ENCODE measurements at regions not wholly inside any gene's neighbourhood (a gene's known extent, or its start where the extent isn't known, plus 50 kb on each side); places are given as distances from the start of the nearest gene placed in this dataset.
"Not testable (repeated sequence)": the region's sequence is repeated elsewhere in the genome, so short reads cannot be mapped to it uniquely, and the experiment has no call there.

GRCh38 chr15:39497759-39498565, 82.9 kb upstream of the THBS1 start:
- DNase-seq: no peak

DNA sequence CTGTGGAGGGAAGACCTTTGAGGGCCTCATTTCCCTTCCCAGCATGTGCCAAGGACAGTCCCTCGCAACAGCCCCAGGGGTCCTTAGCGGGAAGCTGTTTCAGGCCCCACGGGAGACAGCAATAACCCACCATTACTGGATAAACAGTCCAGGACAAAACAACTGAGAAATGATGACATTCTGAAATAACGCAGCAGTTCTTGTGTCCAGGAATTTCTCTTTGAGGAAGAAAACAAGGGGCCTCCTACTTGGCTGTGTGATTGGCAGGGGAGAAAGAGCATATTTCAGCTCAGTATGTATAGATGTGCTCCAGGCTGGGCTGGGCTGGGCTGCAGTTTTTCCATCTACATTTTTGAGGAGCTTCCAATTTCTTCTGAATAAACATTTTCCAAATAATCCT, 82.2 kb upstream of the THBS1 start:
- no peak for DNase-seq

DNA sequence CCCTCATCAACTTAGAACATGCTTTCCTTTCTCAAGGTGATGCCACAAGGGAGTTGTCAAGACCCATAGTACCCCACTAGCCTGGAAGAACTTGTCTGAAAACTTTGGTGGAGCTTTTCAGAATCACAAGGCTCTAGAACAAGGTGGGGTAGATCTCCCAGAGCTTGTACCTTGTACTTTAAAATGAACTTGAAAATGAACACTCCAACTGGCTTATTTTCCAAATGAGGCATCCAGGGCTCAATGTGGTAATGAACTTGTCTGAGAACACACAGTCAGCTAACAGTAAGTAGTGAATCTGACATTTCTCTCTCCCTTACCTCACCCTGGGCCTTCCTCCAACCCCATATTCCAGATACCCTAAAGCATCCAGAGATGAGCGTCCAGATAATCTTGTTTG, 81.8 kb upstream of the THBS1 start:
- no peak for DNase-seq

GRCh38 chr15:39499681-39500080, 81.2 kb upstream of the THBS1 start:
- no peak for DNase-seq

GRCh38 chr15:39501366-39502081, 79.4 kb upstream of the THBS1 start:
- DNase-seq: no peak

DNA sequence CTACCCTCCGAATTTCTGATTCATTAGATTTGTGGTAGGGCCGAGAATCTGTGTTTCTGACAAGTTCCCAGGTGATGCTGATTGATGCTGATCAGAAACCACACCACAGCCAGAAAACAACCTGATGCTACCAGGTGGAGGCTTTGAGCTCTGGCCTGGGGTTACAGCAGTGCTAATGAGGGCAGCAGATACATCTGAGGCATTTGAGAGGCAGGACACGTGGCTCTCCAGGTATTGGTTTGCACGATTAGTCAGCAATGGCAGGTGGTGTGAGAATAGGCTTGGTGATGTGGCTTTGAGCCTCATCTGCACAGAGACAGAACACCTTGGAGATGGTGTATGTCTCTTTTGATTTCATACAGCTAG, 78.8 kb upstream of the THBS1 start:
- DNase-seq: no peak

- DNase-seq: no peak
Measured at GRCh38 chr15:39502611-39503195, 78.2 kb upstream of the THBS1 start.

DNA sequence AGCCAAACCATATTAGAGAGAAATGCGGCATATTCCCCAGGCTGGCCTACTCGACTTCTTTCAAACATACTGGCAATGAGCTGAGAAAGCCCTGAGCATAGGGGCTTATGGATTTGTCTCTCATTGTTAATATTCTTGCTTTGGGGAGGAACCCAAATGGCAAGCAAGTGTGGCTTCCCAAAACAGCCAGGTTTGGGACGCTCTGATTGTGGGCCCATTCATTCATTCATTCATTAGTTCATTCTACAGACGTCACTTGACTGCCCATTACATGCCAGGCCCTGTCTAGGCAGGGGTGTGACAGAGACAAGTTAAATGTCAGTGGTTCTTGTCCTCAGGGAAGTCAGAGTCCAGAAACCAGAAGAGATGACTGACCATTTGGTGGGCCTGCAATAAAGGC, 77.4 kb upstream of the THBS1 start:
- DNase-seq: no peak

- no peak for DNase-seq
Measured at GRCh38 chr15:39504808-39505207, 76.1 kb upstream of the THBS1 start.

- no peak for DNase-seq
Measured at GRCh38 chr15:39506146-39506545, 74.7 kb upstream of the THBS1 start.

- no peak for DNase-seq
Measured at GRCh38 chr15:39508536-39508935, 72.3 kb upstream of the THBS1 start.

- DNase-seq: no peak
Measured at GRCh38 chr15:39510001-39510701, 70.7 kb upstream of the THBS1 start.

DNA sequence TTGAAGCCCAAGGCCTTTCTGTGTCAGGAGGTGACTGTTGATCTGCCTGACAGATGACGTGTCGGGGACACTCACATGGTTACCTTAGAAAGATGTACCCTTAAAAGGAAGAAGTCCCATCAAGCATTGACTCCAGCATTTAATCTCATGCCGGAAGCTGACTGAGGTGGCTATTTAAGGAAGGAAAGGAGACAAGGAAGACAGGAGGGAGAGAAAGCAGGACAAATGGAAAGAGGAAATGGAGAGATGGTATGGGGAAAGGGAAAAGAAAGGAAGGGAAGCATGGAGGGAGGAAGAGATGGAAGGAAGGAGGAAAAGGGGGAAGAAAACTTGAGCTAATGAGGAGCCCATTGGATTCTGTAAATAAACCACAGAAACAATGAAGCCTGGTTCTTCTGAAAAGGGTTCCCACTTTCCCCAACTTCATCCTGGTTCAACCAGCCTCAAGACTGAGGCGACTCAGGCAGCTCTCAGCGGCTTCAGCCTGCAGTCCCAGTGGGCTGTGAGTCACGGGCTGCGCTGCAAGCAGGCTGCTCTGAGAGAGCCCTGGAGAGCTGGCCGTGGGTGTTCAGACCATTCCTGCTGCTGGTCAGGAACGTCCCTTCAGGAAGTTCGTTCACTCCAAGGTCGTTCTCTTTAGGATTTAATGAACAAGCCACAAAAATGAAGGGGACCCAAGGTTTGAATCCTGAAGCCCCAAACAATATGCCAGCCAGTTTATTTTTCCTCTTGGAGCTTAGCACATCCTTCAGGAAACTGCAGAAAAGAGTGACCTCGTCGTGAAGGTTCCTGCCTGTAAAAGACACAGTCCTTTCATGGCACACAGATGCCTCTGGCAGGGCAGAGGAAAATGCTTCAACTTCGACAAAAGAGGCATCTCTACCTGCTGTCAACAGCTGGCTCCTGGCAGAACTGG, 69.6 kb upstream of the THBS1 start:
- no peak for DNase-seq

GRCh38 chr15:39511916-39512260, 69.0 kb upstream of the THBS1 start:
- no peak for DNase-seq

GRCh38 chr15:39512643-39513042, 68.2 kb upstream of the THBS1 start:
- DNase-seq: no peak

DNA sequence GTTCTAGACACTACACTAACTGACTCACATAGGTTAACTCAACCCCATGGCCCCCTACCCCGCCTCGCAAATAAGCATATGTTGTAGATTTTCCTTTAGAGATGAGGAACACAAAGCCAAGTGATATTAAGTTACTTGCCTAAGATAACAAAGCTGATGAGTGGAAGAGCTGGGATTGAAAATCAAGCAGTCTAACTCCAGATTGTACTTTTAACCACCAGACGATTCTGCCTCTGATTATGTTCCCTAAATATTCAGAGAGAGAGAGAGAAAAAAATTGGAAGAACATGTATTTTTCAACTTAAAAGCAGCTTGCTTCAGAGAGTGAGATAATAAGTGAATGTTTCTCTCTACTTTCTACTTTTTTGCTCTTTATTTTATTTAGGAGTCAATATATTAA, 66.9 kb upstream of the THBS1 start:
- no peak for DNase-seq

- DNase-seq: no peak
Measured at GRCh38 chr15:39514933-39515332, 65.9 kb upstream of the THBS1 start.

DNA sequence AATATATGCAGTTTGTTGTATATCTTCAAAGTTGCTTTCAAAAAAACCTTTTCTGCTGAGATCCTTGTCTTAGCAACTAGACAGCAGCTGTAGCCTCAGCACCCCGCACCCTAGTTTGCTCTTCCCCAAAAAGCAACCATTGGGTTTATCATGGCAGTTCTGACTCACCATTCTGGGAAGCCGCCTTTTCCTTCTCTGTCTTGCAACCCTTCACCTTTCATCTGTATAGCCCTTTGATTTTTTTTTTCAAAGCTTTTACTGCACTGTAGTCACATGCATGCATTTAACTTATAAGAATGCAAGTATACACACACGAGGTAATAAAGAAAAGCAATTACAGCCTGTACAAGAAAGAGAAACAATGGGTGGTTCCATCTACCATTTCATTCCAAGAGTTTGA, 65.1 kb upstream of the THBS1 start:
- DNase-seq: no peak

- DNase-seq: no peak
Measured at GRCh38 chr15:39517122-39517855, 63.6 kb upstream of the THBS1 start.

DNA sequence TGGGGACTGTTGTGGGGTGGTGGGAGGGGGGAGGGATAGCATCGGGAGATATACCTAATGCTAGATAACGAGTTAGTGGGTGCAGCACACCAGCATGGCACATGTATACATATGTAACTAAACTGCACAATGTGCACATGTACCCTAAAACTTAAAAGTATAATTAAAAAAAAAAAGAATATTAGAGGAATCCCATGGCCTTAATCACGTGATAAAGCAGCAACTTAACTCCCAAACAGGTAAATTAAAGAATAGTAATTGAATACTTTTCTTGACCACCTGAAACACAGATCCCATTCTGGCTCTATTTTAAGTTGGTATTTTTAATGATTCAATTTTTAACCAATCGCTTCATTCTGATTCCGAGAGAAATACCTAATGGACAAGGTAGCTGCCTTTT, 56.9 kb upstream of the THBS1 start:
- not testable (repeated sequence) for DNase-seq

DNA sequence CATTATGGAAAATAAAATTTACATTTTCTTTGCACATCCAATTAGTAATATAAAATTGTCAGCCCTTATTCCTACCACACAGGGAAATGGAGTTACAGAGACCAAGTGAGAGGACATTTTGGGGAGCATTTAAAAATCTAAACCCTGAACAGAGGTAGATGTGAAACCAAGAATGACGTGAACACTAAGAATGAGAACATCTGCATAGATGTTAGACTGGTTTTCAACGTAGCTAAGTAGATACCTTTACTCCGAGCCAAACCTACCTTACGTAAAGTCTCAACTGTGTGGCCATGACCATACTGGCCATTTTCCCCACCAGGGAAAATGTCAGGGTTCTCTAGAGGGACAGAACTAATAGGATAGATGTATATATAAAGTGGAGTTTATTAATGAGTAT, 51.4 kb upstream of the THBS1 start:
- DNase-seq: no peak
